ENCODE measurements at regions not wholly inside any gene's neighbourhood (a gene's known extent, or its start where the extent isn't known, plus 50 kb on each side); places are given as distances from the start of the nearest gene placed in this dataset.

DNA sequence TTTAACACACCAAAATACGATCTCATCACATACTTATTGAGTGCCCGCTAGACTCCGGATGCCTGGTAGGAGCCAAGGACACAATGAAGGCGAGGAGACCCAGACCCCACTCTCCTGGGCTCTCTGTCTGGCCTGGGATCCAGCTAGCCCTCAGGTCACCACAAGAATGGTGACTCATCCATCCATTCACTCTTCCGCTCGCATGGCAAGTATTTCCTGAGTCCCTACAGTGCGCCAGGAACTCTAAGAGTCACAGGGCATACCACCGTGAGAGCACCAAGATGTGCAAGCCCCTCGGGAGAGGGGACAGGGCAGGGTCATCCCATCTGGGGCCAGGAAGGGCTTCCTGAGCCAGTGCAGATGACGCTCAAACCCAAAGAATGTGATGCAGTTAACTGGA, 101.6 kb upstream of the PRR20G start:
- Mint-ChIP-seq H3K27ac (no peak overlapping the region), H3K36me3 (ENCODE audit: low read depth) (no peaks in the 10 kb centered on the region), H3K27me3 (peaks cover 33% of the 10 kb centered on the region), H3K4me1 (ENCODE audit: low read depth) (no peaks in the 10 kb centered on the region), H3K4me3 (no peak overlapping the region), H3K9me3 (no peaks in the 10 kb centered on the region)
- no peak for DNase-seq

DNA sequence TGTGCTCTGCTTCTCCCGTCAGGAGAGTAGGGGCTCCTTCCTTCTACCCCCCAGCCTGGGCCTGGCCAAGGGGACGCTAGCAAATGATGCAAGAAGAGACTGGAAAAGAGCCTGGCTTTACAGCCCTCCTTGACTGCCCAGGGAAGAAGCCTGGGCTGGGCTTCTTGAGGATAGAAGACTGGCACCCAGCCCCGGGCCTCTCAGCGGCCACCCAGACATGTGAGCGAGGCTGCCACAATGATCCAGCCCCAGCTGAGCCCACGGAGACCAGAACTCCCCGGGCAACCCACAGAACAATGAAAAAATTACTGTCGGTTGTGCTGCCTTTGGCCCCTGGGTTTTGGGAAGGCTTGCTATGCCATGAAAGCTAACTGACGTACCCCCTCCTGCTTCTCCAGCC, 100.6 kb upstream of the PRR20G start:
- H3K27ac Mint-ChIP-seq = no peak overlapping the region
- no peaks in the 10 kb centered on the region for H3K36me3 Mint-ChIP-seq (ENCODE audit: low read depth)
- H3K4me1 Mint-ChIP-seq (ENCODE audit: low read depth) = no peaks in the 10 kb centered on the region
- H3K27me3 Mint-ChIP-seq = peaks cover 31% of the 10 kb centered on the region
- no peak overlapping the region for H3K4me3 Mint-ChIP-seq
- no peak for DNase-seq
- no peaks in the 10 kb centered on the region for H3K9me3 Mint-ChIP-seq

DNA sequence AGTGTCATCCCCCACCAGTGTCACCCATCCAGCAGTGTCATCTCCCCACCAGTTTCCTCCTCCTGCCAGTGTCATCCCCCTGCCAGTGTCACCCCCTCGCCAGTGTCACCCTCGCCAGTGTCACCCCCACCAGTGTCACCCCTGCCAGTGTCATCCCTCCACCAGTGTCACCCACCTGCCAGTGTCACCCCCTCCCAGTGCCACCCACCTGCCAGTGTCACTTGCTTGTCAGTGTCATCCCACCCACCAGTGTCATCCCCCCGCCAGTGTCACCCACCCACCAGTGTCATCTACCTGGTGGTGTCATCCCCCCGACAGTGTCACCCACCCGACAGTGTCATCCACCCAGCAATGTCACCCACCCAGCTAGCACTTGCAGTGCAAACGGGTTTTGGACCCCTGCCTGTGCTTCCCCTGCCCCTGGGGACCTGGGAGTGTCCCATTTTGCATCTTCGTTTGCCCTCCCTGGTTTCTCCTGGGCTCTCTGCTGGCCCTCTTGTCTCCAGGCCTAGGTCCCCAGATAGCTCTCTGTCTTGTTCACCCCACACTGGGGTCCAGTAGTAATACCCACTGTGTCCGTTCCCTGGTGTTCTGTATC, 99.8 kb upstream of the PRR20G start:
- no peak overlapping the region for H3K4me3 Mint-ChIP-seq
- H3K4me1 Mint-ChIP-seq (ENCODE audit: low read depth) = no peaks in the 10 kb centered on the region
- no peak for DNase-seq
- H3K9me3 Mint-ChIP-seq = no peaks in the 10 kb centered on the region
- peaks cover 24% of the 10 kb centered on the region for H3K27me3 Mint-ChIP-seq
- no peak overlapping the region for H3K27ac Mint-ChIP-seq
- no peaks in the 10 kb centered on the region for H3K36me3 Mint-ChIP-seq (ENCODE audit: low read depth)

DNA sequence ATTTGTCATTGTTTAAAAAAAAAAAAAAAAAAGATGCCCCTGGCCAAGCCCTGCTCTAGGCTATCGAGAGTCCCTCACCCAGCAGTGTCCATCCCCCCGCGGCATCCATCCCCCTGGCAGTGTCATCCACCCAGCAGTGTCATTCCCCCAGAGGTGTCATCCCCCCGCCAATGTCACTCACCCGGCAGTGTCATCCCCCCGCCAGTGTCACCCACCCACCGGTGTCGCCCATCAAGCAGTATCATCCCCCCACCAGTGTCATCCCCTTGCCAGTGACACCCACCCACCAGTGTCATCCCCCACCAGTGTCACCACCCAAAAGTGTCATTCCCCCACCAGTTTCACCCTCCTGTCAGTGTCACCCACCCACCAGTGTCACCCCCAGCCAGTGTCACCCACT, 99.3 kb upstream of the PRR20G start:
- no peak for DNase-seq
- H3K4me3 Mint-ChIP-seq = no peak overlapping the region
- H3K27me3 Mint-ChIP-seq = peaks cover 24% of the 10 kb centered on the region
- no peaks in the 10 kb centered on the region for H3K9me3 Mint-ChIP-seq
- no peak overlapping the region for H3K27ac Mint-ChIP-seq
- H3K36me3 Mint-ChIP-seq (ENCODE audit: low read depth) = no peaks in the 10 kb centered on the region
- H3K4me1 Mint-ChIP-seq (ENCODE audit: low read depth) = no peaks in the 10 kb centered on the region

DNA sequence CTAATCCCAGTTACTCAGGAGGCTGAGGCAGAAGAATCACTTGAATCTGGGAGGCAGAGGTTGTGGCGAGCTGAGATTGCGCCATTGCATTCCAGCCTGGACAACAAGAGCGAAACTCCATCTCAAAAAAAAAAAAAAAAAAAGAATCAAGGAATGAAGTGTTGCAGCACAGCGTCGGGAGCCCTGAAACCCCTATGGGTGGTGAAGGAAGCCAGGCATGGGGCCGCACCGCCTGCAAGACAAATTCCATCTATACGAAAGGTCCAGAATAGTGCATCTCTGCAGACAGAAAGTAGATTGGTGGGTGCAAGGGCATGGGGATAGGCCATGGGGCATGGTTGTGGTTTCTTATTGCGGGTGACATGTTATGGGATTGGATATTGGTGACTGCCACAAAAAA, 98.6 kb upstream of the PRR20G start:
- Mint-ChIP-seq H3K27me3 (peaks cover 21% of the 10 kb centered on the region), H3K36me3 (ENCODE audit: low read depth) (no peaks in the 10 kb centered on the region), H3K27ac (no peak overlapping the region), H3K4me1 (ENCODE audit: low read depth) (no peaks in the 10 kb centered on the region), H3K9me3 (no peaks in the 10 kb centered on the region), H3K4me3 (no peak overlapping the region)
- no peak for DNase-seq

DNA sequence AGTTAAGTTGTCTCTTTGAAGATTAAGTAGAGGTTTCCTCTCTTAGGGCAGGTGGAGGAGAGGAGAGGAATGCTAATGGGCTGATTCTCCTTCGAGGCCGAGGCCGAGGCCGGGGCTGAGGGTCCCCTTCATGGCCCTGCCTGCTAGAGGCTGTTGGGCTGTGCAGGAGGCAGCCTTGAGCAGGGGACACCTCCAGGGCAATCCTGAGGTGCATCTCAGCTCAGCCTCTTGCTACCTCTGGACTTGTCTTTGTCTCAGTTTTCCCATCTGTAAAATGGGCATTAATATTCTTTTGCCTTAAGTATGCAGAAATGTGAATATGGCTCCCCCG, 97.7 kb upstream of the PRR20G start:
- DNase-seq = no peak
- no peaks in the 10 kb centered on the region for H3K4me1 Mint-ChIP-seq (ENCODE audit: low read depth)
- no peaks in the 10 kb centered on the region for H3K9me3 Mint-ChIP-seq
- no peak overlapping the region for H3K27ac Mint-ChIP-seq
- H3K27me3 Mint-ChIP-seq = peaks cover 19% of the 10 kb centered on the region
- H3K4me3 Mint-ChIP-seq = no peak overlapping the region
- no peaks in the 10 kb centered on the region for H3K36me3 Mint-ChIP-seq (ENCODE audit: low read depth)

DNA sequence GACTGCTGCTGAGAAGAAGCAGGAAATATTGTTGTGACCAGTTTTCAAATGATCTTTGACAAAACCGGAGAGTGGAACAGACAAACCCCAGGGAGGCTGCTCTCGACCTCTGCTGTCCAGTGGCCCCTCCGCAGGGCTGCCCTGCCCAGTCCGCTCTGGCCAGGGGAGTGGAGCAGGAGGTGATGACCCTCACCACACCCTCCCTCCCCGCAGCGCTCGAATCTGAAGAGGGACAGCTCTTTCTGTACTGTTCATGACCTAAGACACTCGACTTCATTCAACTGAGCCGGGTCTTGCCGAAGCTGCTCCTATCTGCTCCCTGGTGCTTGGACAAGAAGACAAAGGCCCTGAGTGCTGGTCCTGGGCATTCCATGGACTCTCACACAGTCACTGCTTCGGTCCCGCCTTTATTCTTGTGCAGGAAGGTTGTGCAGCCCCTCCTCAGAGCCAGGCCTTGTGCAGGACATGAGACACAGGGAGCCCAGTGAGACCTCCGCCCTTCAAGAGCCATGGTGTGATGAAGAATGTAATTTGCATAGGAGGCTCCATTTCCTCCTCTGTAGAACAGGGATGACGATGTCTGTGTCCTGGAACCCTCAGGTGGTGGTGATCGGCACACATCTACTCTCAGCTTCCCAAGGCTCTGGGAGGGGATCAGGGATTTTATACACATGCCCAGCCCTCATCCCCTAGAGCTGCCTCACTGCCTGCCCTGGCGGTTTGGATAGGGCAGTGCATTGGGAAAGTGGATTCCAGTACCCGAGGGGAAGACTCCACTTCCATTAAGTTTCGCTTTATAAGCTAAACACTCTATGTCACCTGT, 97.1 kb upstream of the PRR20G start:
- peaks cover 19% of the 10 kb centered on the region for H3K27me3 Mint-ChIP-seq
- no peak overlapping the region for H3K4me3 Mint-ChIP-seq
- no peak for DNase-seq
- no peaks in the 10 kb centered on the region for H3K36me3 Mint-ChIP-seq (ENCODE audit: low read depth)
- no peak overlapping the region for H3K27ac Mint-ChIP-seq
- no peaks in the 10 kb centered on the region for H3K4me1 Mint-ChIP-seq (ENCODE audit: low read depth)
- no peaks in the 10 kb centered on the region for H3K9me3 Mint-ChIP-seq

DNA sequence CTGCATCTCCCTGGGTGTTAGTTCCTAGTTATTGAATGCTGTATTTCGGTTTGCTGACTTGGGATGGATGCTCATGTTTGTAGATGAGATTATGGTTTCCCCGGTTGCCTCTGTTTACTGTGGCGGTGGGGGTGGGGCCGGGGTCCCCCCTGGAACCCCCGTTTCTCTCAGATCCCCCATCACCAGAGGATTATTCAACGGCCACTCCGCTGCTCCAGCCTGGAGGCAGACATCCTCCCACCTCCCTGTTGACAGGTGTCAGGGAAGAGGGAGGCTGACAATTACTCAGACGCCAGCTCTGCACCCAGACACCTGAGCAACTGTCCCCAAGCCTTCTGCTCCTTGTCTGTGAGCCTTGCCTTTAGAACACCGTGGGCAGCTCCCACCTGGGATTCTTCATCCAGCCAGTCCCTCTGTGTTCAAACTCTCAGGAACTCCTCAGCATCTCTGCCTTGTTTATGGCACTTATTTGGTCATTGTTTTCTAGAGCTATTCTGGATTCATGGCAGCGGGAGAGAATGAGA, 95.9 kb upstream of the PRR20G start:
- no peak overlapping the region for H3K27ac Mint-ChIP-seq
- no peak for DNase-seq
- H3K4me3 Mint-ChIP-seq = no peak overlapping the region
- peaks cover 14% of the 10 kb centered on the region for H3K27me3 Mint-ChIP-seq
- no peaks in the 10 kb centered on the region for H3K9me3 Mint-ChIP-seq
- no peaks in the 10 kb centered on the region for H3K4me1 Mint-ChIP-seq (ENCODE audit: low read depth)
- H3K36me3 Mint-ChIP-seq (ENCODE audit: low read depth) = no peaks in the 10 kb centered on the region

DNA sequence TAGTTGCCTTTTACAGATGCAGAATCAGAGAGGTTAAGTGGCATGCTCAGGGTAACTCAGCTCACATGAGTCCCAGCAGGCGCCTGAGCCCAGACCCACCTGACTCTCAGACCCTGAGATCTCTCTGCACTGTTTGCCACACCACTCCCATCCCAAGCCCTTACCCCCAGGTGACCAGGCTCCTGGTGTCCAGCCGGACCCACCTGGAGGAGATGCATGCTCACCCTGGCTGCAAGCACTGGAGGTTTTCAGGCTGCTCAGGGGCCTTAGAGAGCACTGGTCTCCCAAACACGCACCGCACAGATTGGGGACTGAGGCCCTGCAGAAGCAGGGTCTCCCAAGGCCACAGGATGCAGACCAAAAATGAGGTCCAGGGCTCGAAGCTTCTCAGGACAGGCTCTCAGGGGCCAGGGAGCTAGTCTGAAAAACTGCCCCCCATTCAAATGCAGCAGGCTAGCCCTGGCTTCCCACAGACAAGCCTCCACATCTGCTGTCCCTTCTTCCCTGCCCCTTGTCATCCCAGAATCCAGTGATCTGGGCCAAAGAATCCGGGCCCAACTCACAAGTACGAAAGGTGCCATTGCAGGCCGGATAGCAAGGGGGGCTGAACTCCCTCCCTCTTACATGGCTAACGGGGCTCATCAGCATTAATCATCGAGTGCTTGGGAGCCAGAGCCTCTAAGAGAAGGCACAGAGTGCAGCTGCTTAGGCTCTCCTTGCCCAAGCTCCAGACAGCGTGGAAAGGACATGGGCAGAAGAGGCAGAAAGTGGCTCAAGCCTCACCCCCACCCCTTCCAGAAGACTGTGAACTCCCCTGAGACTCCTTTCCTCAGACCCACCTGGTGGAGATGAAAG, 90.2 kb upstream of the PRR20G start:
- H3K4me3 Mint-ChIP-seq = no peak overlapping the region
- no peak overlapping the region for H3K27ac Mint-ChIP-seq
- no peak for DNase-seq
- no peaks in the 10 kb centered on the region for H3K4me1 Mint-ChIP-seq (ENCODE audit: low read depth)
- H3K27me3 Mint-ChIP-seq = peaks cover 12% of the 10 kb centered on the region
- no peaks in the 10 kb centered on the region for H3K36me3 Mint-ChIP-seq (ENCODE audit: low read depth)
- H3K9me3 Mint-ChIP-seq = peaks cover 6% of the 10 kb centered on the region

DNA sequence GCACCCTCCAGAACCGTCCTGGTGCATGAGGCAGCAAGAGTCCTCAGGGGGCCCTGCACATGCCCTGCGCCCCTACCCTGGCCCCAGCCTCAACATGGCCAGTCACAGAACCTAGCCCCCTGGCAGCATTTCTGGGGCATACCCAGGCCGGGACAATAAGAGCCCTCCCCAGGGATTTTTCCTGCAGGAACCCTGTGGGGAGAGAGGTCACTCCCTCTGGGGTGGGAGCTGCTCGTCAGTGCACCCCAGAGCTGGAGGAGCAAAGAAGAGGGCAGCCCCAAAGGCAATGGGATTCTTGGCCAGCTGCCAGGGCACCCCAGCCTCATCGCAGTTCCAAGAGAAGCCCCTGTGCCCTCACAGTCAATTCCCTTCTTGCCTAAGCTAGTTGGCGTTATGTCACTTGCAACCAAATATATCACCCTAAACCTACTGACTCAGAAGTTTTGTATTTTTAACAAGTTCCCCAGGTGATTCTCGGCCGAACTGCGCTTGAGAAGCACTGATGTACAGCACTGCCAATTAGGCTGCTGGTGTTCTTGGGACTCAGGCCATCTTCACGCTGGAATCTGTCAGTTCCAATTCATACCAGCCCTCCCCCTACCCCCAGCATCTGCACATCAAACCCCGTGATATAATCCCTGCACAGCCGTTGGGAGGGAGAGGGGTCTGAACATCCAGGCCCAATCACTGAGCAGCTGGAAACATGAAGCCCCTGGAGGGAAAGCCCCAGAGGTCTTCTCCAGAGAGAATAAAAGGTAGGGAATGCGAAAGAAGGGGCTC, 87.5 kb upstream of the PRR20G start:
- Mint-ChIP-seq H3K36me3 (ENCODE audit: low read depth) (no peaks in the 10 kb centered on the region), H3K27me3 (peaks cover 12% of the 10 kb centered on the region), H3K4me3 (no peak overlapping the region), H3K9me3 (peaks cover 6% of the 10 kb centered on the region), H3K4me1 (ENCODE audit: low read depth) (no peaks in the 10 kb centered on the region), H3K27ac (no peak overlapping the region)
- DNase-seq = no peak

DNA sequence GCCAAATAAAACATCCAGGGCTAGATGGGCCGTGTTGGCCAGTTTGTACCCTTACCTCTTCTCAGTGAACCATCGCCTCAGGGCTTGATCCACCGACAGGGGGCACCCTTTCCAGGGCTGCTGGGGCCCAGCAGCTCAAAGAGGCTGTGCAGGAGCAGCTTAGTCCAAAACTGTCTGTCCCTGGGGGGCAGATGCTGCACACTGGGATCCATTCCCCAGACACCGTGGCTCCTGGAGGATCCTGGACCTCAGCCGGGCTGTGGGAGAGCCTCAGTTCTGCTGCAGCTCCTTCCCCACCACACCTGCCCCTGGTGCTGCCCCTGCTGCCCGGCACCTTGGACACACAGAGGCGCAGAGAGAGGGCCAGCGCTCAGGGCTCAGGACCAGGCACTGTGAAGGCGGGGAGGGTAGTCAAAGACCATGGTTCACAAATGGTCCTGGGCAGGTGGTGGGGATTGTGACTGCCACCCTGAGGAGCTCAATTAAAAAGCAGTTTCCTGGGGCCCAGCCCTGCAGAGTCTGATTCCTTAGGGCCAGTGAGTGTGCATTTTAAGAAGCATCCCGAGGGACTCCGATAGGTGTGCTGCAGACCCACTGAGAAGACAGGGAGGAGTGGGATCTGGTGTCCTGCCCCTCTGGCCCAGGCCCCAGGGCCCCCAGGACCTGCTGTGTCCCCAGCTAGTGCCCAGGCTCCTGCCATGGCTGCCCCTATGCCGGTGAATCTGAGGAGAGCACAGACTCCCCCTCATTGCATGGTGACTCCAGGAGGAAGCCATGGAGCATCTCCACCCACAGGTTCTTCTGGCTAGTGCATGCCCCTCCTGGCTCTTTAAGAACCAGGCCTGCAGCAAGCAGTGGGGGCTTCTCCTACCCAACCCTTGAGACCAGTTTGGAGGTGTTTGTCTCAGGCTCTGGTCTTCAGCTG, 86.5 kb upstream of the PRR20G start:
- no peaks in the 10 kb centered on the region for H3K4me1 Mint-ChIP-seq (ENCODE audit: low read depth)
- H3K27me3 Mint-ChIP-seq = peaks cover 15% of the 10 kb centered on the region

DNA sequence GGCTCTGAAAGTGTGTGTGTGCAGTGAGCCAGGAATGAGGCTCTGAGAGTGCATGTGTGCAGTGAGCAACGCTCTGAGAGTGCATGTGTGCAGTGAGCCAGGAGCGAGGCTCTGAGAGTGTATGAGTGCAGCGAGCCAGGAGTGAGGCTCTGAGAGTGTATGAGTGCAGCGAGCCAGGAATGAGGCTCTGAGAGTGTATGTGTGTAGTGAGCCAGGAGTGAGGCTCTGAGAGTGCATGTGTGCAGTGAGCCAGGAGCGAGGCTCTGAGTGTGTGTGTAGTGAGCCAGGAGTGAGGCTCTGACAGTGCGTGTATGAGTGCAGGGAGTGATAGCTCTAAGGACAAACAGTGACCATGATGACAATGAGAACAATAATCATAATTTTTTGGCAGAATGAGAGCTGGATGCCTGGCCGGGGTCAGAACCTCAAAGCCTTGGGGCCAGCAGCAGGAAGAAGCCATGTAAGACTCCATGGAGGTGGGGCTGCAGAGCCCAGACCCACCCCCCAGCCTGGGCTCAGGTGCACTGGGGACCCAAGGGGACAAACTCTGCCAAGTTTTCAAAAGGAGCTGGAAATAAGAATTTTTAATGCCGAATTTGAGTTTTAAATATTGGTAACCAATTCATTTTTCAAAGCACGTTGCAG, 85.7 kb upstream of the PRR20G start:
- no peak overlapping the region for H3K4me3 Mint-ChIP-seq
- no peak overlapping the region for H3K27ac Mint-ChIP-seq
- no peak for DNase-seq
- peaks cover 6% of the 10 kb centered on the region for H3K9me3 Mint-ChIP-seq
- H3K36me3 Mint-ChIP-seq (ENCODE audit: low read depth) = no peaks in the 10 kb centered on the region
- peaks cover 15% of the 10 kb centered on the region for H3K27me3 Mint-ChIP-seq
- no peaks in the 10 kb centered on the region for H3K4me1 Mint-ChIP-seq (ENCODE audit: low read depth)

More for the DNA sequence above, 86.5 kb upstream of the PRR20G start:
- no peak overlapping the region for H3K4me3 Mint-ChIP-seq
- no peak overlapping the region for H3K27ac Mint-ChIP-seq
- H3K36me3 Mint-ChIP-seq (ENCODE audit: low read depth) = no peaks in the 10 kb centered on the region
- no peak for DNase-seq
- H3K9me3 Mint-ChIP-seq = peaks cover 6% of the 10 kb centered on the region

DNA sequence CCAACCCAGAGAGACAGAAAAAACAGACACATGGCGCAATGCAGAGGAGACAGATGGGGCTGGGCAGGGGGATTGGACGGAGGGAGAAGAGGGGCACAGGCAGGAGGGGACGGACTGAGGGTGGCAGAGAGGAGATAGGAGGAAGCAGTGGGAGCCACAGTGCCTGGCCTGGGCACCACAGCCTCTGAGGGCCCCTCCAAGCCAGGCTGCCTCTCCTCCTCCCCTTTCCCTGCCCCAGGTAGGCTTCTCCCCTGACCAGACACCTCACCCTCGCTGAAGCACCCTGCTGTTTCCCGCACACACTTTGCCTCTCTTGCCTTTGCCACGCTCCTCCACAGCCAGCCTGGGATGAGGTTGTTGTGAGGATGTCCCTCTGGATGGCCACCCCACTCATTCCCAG, 84.0 kb upstream of the PRR20G start:
- H3K36me3 Mint-ChIP-seq (ENCODE audit: low read depth) = no peaks in the 10 kb centered on the region

More for the DNA sequence above, 84.0 kb upstream of the PRR20G start:
- H3K27me3 Mint-ChIP-seq = peaks cover 15% of the 10 kb centered on the region
- no peak overlapping the region for H3K4me3 Mint-ChIP-seq
- DNase-seq = no peak
- no peaks in the 10 kb centered on the region for H3K4me1 Mint-ChIP-seq (ENCODE audit: low read depth)
- H3K9me3 Mint-ChIP-seq = peaks cover 5% of the 10 kb centered on the region
- H3K27ac Mint-ChIP-seq = no peak overlapping the region
